ENCODE measurements at regions not wholly inside any gene's neighbourhood (a gene's known extent, or its start where the extent isn't known, plus 50 kb on each side); places are given as distances from the start of the nearest gene placed in this dataset.

GRCh38 chr9:13878241-13878711 is 435.7 kb downstream of the NFIB start (continued):
- no peak for TF ChIP-seq ZNF462 (CRISPR knock-in tag; IDR thresholded peaks at IDR 0.05)

DNA sequence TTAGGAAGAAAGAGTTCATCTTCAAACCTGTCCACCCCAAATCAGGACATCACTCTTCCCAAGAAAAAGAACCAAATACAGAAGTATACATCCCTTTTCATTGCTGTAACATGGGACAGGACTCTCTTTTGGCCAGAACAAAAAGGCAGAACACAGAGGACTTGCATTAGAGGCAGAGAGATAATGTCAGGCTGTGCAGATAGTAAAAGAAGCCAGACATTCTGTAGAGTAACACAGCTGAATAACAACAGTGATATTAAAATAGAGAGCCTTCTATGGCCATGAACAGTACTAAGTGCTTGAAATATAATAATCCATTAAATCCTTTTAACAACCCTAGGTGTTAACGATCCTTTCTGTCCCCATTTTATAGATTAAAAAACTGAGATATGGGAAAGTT is 437.2 kb downstream of the NFIB start:
- Histone ChIP-seq H3K36me3 (ENCODE audit: insufficient read depth) (no peaks in the 10 kb centered on the region), H3K4me2 (no peak overlapping the region), H3K4me1 (ENCODE audit: insufficient read depth) (no peaks in the 10 kb centered on the region), H4K20me1 (replicated peaks; ENCODE audit: insufficient read depth) (no peaks in the 10 kb centered on the region), H3K4me3 (no peak overlapping the region), H3K27ac (ENCODE audit: low read depth) (no peak overlapping the region), H3F3A (replicated peaks; ENCODE audit: low read depth) (no peaks in the 10 kb centered on the region), H3K27me3 (ENCODE audit: insufficient read depth) (no peaks in the 10 kb centered on the region), H3K79me2 (replicated peaks; ENCODE audit: insufficient read depth) (no peaks in the 10 kb centered on the region), H2AFZ (no peak overlapping the region), H3K9me2 (ENCODE audit: insufficient read depth) (no peaks in the 10 kb centered on the region)
- Mint-ChIP-seq H3K9me3 (peaks cover 4% of the 10 kb centered on the region; the same call in 2 of the 3 replicates), H3K4me1 (no peaks in the 10 kb centered on the region), H3K4me3 (no peak overlapping the region), H3K36me3 (ENCODE audit: low read depth) (no peaks in the 10 kb centered on the region), H3K27me3 (ENCODE audit: insufficient read depth, low read depth, poor library complexity) (no peaks in the 10 kb centered on the region), H3K27ac (no peak overlapping the region)
- ATAC-seq (no peak), DNase-seq (ENCODE audit: low spot score) (no peak)
- TF ChIP-seq, protein P1, sequence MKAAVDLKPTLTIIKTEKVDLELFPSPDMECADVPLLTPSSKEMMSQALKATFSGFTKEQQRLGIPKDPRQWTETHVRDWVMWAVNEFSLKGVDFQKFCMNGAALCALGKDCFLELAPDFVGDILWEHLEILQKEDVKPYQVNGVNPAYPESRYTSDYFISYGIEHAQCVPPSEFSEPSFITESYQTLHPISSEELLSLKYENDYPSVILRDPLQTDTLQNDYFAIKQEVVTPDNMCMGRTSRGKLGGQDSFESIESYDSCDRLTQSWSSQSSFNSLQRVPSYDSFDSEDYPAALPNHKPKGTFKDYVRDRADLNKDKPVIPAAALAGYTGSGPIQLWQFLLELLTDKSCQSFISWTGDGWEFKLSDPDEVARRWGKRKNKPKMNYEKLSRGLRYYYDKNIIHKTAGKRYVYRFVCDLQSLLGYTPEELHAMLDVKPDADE (IDR thresholded peaks at IDR 0.05) = no peak
- no peak for TF ChIP-seq ZNF462 (CRISPR knock-in tag; IDR thresholded peaks at IDR 0.05)
- TF ChIP-seq EZH2 (IDR thresholded peaks at IDR 0.05; ENCODE audit: low read depth, unreplicated experiment) = no peak
- TF ChIP-seq, protein P2, sequence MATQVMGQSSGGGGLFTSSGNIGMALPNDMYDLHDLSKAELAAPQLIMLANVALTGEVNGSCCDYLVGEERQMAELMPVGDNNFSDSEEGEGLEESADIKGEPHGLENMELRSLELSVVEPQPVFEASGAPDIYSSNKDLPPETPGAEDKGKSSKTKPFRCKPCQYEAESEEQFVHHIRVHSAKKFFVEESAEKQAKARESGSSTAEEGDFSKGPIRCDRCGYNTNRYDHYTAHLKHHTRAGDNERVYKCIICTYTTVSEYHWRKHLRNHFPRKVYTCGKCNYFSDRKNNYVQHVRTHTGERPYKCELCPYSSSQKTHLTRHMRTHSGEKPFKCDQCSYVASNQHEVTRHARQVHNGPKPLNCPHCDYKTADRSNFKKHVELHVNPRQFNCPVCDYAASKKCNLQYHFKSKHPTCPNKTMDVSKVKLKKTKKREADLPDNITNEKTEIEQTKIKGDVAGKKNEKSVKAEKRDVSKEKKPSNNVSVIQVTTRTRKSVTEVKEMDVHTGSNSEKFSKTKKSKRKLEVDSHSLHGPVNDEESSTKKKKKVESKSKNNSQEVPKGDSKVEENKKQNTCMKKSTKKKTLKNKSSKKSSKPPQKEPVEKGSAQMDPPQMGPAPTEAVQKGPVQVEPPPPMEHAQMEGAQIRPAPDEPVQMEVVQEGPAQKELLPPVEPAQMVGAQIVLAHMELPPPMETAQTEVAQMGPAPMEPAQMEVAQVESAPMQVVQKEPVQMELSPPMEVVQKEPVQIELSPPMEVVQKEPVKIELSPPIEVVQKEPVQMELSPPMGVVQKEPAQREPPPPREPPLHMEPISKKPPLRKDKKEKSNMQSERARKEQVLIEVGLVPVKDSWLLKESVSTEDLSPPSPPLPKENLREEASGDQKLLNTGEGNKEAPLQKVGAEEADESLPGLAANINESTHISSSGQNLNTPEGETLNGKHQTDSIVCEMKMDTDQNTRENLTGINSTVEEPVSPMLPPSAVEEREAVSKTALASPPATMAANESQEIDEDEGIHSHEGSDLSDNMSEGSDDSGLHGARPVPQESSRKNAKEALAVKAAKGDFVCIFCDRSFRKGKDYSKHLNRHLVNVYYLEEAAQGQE (IDR thresholded peaks at IDR 0.05; ENCODE audit: unreplicated experiment) = no peak

Data from GM23338 (cell line).